T47D (cell line): ENCODE measurements at regions not wholly inside any gene's neighbourhood (a gene's known extent, or its start where the extent isn't known, plus 50 kb on each side); places are given as distances from the start of the nearest gene placed in this dataset.
A peak's percentile ranks its signal among the peaks of the same experiment; 100 is the strongest.
"Not testable (repeated sequence)": the region's sequence is repeated elsewhere in the genome, so short reads cannot be mapped to it uniquely, and the experiment has no call there.

Experiments used
- DNase-seq, 2 experiments: peaks; one replicate each; pipeline versions ENCODE4 v3.0.0 to v3.0.0-alpha.2; 2011 to 2012; ENCODE audit warnings: low read depth in 1 of 2, low spot score in 1 of 2
- JUND ChIP-seq: IDR thresholded peaks from 2 replicates; pipeline ENCODE4 v1.6.1; 2012; ENCODE audit warnings: low read depth
- in situ Hi-C: cut with HindIII; loops from 2 replicates; pipeline ENCODE4 v1.10.0; 2016; ENCODE audit warnings: low sequenced_read_pairs, low pct_unique_long_range_greater_than_20kb

DNA sequence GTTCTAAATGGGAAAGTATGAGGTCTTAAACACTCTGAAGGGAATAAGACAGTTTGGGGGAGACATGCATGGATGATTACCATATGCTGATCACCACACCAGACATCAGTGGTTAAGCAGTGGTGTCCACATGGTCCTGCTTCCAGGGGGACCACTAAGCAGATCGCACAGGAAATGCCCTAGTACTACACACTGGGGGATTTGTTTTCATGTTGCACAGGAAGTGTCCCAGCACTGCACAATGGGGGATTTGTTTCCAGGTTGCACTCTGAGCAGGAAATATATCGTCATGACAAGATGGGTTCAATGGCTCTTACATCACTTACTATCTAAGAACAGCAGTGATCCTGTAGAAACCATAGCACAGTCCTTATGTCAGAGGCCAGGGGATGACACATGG lies 245.5 kb downstream of the BCL11B start:
- TF ChIP-seq JUND = no peak
- in situ Hi-C loops = no loop called here
- DNase-seq = no peak

DNA sequence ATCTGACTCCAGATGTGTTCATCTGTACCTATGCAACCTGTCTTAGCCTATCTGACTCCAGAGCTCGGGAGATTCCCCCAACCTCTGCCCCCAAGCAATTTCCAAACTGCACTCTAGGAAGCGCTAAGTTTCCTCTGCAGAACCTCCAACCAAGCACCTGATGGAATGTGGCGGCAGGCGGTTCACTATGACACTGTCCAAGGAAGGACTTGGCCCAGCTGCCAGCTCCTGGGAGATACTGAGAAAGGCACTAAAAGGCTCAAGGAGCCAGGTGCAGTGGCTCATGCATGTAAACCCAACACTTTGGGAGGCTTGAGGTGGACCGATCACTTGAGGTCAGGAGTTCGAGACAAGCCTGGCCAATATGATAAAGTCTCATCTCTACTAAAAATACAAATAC lies 244.0 kb downstream of the BCL11B start:
- no peak for DNase-seq
- in situ Hi-C loops = no loop called here
- no peak for TF ChIP-seq JUND

DNA sequence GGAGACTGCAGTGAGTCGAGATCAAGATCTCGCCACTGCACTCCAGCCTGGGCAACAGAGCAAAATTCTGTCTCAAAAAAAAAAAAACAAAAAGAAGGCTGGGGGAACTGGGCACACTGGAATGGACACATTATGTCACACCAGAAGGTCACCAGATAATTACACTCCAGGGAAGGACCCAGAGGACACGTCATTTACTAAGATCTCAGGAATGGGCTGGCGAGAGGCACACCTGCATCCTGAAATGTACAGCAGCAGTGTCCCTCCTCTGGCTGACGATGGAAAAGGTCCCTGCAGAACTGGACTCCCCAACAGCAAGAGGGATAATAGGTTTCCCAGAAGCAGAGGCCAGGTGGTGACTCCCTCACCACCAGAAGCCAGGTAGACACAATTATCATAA lies 243.5 kb downstream of the BCL11B start:
- no peak for TF ChIP-seq JUND
- DNase-seq = no peak
- in situ Hi-C loops = no loop called here

DNA sequence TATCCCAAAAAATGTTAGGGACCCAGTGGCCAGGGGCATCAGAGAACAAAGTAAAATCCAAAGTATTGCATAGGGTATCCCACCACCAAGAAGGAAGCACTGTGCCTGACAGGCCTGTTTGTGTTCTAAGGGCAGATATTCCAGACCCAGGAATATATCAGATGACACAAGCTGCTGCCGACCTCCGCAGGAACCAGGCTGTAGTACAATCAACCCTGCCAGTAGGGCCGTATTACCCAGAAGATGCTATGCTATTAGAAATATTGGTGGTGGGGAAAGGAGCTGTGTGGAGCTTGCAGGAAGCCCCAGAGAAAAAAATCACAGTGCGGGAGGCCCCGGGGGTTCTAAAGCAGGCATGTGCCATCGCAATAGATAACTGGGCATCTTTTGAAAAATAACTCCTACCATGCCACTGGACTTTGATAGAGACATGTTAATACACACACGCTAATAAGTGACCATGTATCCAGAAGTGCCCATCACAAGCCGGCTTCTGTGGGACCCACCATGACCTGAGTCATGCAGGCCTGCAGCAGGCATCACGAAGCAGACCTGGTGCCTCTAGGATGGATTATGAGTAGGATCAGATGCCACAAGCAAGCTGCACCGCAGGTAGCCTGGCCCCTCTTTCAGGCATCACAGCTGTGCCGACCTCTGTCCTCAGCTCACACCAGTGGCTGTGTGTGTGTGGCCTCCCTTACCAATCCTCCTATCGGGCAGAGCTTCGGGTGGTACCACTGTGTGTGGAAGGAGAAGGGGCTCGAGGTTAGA lies 242.7 kb downstream of the BCL11B start:
- TF ChIP-seq JUND = no peak
- no peak for DNase-seq
- in situ Hi-C loops = no loop called here

DNA sequence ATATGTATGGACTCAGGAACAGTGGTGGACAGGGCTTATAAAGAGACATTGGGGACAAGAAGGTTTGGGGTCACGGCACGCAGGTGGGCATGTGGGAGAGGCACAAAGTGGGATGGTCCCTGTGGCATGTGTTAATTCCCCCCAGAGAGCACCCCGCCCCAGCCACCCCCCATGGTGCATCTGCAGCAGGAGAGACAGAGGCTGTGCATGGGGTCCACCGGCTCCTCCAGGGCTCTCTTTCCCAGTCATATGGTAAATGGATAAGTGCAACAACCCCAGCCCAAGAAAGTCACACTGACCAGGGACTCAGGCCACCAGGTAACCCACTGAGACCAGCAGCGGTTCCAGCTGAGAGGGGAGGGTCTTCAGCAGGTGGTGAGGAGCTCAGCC lies 242.1 kb downstream of the BCL11B start:
- in situ Hi-C loops = no loop called here
- TF ChIP-seq JUND = no peak
- DNase-seq = no peak

DNA sequence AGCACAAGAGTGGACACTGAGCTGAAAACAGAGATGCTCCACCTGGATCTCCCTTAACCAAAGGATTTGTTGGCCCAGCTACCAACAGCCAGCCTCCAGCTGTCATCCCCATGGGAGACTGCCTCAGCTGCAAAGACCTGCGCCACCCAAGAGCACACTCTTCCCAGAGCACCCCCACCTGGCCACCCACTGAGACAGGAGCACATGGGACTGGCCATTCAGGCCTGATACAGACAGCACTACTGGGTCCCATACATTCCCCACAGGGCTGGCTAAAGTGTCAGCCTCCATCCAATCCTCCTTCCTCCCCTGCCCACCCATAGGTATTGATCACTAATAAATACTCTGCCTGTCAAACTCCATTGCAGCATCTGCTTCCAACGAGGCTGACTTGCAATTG lies 241.5 kb downstream of the BCL11B start:
- DNase-seq = no peak
- no peak for TF ChIP-seq JUND
- in situ Hi-C loops = no loop called here

DNA sequence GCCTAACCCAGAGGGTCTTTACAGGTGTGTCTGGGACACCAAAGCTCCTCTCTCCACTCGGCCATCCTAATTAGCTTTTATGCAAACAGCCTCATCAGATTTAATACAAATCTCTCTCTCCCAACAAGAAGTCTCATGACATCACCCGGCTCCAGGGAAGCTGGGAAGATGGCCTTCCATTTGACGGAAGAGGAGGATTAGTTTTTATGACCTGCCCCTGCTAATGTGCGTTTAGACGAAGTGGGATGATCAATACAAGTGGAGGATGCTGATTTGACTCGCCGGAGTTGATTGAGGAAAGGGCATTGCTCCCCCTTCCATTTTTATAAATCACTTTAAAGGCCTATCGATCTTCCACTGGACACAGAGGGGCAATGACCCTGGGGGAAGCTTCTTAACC lies 239.2 kb downstream of the BCL11B start:
- in situ Hi-C loops = no loop called here
- DNase-seq = no peak
- TF ChIP-seq JUND = no peak

DNA sequence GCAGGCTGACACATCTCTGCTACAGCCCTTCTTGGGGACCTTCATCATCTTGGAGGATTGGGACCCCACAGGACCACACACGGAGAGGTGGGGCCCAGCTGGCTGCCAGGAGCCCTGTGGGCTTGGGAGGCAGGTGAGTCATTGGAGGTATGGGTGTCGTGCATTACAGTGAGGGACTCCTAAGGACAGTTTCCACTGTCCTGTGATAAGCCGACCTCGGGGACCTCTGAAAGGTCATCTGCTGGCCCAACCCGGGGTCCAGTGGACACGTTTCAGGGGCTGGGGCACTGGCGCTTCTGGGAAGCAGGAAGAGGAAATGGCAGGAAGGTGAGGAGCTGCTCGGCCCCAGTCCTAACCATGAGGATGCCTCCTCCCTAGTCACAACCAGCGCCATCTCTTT lies 238.0 kb downstream of the BCL11B start:
- no peak for DNase-seq
- in situ Hi-C loops = no loop called here
- no peak for TF ChIP-seq JUND

DNA sequence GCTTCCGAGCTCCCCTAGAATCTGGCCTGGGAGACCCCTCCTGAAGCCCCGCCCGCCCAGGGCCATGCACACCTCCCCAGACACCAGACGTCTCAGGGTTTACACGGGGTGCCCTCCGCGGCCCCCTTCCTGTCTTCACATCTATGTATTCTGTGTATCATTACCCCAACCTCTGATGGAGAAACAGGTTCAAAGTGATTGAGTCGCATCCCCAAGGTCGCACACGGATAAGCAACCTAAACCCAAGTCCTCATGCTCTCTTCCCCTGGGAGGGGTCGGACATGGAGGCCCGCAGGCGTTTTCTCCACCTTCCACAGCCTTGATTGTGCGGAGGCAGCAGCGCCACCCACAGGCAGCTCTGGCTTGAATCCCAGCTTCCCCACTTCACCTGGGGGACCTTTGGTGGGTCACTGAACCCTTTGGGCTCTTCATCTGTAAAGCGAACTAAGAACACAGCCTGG lies 237.3 kb downstream of the BCL11B start:
- no peak for TF ChIP-seq JUND
- in situ Hi-C loops = no loop called here
- no peak for DNase-seq

DNA sequence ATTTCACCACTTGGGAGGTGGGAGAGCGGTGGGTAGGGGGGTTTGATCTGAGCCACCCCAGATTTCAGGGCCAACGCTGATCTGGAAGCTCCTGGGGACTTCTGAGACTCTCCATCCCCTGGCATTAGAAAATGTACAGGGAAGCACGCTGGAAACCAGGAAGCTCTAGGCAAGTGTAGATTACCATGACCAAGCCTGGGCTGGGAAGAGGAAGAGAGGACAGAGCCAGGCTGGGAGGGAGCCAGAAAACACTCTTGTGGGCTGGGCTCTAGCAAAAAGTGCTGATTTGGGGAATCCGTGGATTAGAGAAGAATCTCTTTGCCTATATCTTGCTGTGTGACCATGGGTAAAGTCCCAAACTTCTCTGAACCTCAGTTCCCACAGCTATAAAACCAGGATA lies 236.7 kb downstream of the BCL11B start:
- in situ Hi-C loops = no loop called here
- TF ChIP-seq JUND = no peak
- no peak for DNase-seq

DNA sequence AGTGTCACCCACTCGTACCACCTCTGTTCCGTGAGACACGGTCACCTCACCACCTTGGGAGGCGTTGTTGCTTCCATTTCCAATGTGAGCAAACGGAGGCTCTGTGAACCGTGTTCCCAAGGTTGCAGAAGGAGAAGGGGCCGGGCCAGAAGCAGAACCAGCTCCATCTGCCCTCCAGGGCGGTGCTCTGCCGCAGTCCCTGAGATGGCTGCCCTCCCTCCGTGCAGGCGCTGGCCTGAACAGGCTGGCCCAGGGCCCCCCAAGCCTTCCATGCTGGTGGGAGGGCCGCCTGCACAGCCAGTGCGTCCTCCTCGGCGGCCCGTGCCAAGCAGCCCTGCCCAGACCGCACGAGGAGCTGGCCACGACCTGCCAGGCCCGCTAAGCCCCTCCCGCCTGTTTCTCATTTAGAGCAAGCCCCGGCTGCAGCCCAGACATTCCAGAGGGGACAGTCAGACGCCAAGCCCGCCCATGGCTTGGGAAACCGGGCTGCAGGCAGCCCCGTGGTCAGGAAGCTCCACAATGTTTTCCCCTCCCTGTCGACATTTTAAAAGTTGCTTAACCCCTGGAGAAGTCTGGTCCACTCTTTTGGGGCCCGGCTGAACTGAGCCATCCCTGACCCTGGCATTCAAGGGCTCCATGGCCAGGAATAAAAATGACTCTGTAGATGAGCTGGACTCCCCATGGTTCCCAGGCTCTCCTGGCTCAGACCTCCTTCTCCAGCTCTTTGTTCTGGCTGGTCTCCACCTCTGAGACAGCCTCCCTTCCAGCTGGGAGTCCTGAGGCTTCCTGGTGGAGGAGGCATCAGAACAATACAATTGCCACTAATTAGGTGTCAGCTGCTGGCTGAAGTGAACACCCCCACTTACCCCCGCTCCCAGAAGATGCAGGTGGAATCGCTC lies 236.0 kb downstream of the BCL11B start:
- in situ Hi-C loops = no loop called here
- no peak for TF ChIP-seq JUND
- peak in 1 of 2 experiments; percentile 21 for DNase-seq

DNA sequence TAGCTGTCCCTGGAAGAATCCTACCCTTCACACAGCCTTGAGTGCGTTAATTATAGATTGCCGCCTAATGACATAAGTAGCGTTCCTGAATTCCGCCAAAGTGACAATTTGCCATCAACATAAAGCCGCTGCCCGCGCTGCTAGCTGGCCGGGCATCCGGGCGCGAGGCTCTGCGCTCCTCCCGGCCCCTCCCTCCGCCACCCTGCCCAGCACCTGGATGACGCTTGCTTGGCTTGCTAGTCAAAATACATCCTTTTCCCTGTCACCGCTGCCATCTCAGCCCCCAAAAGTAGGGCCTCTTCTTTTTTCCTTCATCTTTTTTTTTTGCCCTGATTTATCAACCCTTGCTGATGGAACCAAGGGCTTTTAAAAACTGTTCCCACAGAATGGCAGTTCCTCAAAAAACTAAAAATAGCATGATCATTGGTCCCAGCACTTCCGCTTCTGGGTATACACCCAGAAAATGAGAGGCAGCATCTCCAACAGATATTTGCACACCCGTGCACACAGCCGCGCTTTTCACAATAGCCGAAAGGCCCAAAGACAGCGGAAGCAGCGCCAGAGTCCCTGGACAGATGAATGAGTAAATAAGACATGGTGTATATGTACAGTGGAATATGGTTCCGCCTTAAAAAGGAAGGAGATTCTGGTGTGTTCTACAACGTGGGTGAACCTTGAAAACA lies 235.2 kb downstream of the BCL11B start:
- DNase-seq = no peak
- TF ChIP-seq JUND = no peak
- in situ Hi-C loops = no loop called here

DNA sequence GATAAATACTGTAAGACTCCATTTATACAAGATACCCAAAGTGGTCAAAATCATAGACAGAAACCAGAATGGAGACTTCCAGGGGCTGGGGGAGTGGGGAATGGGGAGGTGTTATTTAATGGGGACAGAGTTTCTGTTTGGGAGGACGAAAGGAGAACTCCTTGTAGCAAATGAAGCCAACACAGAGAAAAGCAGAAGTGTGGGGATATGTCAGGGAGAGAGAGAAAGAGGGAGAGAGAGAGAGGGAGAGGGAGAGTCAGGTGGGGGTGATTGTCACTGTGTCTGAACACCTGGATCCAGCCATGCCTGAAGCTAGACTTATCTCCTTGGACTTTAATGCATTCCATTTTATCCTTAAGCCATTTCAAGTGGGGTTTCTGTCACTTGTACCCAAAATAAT lies 234.7 kb downstream of the BCL11B start:
- DNase-seq, in situ Hi-C loops: not testable (repeated sequence)
